MM.1S (cell line): ENCODE measurements at regions not wholly inside any gene's neighbourhood (a gene's known extent, or its start where the extent isn't known, plus 50 kb on each side); places are given as distances from the start of the nearest gene placed in this dataset.

Experiments
- DNase-seq: peaks from one replicate; pipeline ENCODE4 v3.0.0-alpha.2; 2015
- H2AFZ ChIP-seq: fragments of 300-600 bp; sonication (generic); 2 replicates; pipeline ENCODE4 v1.6.0; 2016; ENCODE audit warnings: antibody characterized with exemption, low read length
- H3F3A ChIP-seq: fragments of 300-600 bp; sonication (generic); 2 replicates; pipeline ENCODE4 v1.6.1; 2016; ENCODE audit warnings: mild to moderate bottlenecking, antibody characterized with exemption, low read length, moderate library complexity, mixed read lengths; ENCODE audit not compliant: insufficient read depth
- H3K27ac ChIP-seq: fragments of 300-600 bp; sonication (generic); 2 replicates; pipeline ENCODE4 v1.5.1; 2016; ENCODE audit warnings: mild to moderate bottlenecking, low read length
- H3K27me3 ChIP-seq: fragments of 300-600 bp; sonication (generic); replicated peaks from 2 replicates; pipeline ENCODE4 v1.6.0; 2016; ENCODE audit warnings: low read length; ENCODE audit not compliant: insufficient read depth
- H3K36me3 ChIP-seq: fragments of 300-600 bp; sonication (generic); replicated peaks from 2 replicates; pipeline ENCODE4 v1.6.1; 2016; ENCODE audit warnings: mild to moderate bottlenecking, low read length, mixed read lengths; ENCODE audit not compliant: insufficient read depth
- H3K4me1 ChIP-seq: fragments of 300-600 bp; sonication (generic); 2 replicates; pipeline ENCODE4 v1.6.1; 2016; ENCODE audit warnings: low read length, mixed read lengths
- H3K4me2 ChIP-seq: fragments of 300-600 bp; sonication (generic); 2 replicates; pipeline ENCODE4 v1.6.0; 2016; ENCODE audit warnings: low read depth, low read length
- H3K4me3 ChIP-seq: fragments of 300-600 bp; sonication (generic); 2 replicates; pipeline ENCODE4 v1.5.1; 2016; ENCODE audit warnings: low read length, mixed read lengths
- H3K79me2 ChIP-seq: fragments of 300-600 bp; sonication (generic); 2 replicates; pipeline ENCODE4 v1.6.1; 2016; ENCODE audit warnings: mixed run types, low read length, mixed read lengths
- H3K9ac ChIP-seq: fragments of 300-600 bp; sonication (generic); 2 replicates; pipeline ENCODE4 v1.6.1; 2016; ENCODE audit warnings: low read length, mixed read lengths
- H3K9me2 ChIP-seq: fragments of 300-600 bp; sonication (generic); replicated peaks from 2 replicates; pipeline ENCODE4 v1.6.1; 2016; ENCODE audit warnings: mild to moderate bottlenecking, low read length, mixed read lengths; ENCODE audit not compliant: insufficient read depth
- H3K9me3 ChIP-seq: fragments of 300-600 bp; sonication (generic); replicated peaks from 2 replicates; pipeline ENCODE4 v1.6.1; 2016; ENCODE audit warnings: mild to moderate bottlenecking, low read length, mixed read lengths; ENCODE audit not compliant: insufficient read depth
- H4K20me1 ChIP-seq: fragments of 300-600 bp; sonication (generic); 2 replicates; pipeline ENCODE4 v1.6.1; 2016; ENCODE audit warnings: mild to moderate bottlenecking, low read length, moderate library complexity, mixed read lengths; ENCODE audit not compliant: insufficient read depth
- CTCF ChIP-seq: fragments of 300-600 bp; sonication (generic); IDR thresholded peaks from 2 replicates; pipeline ENCODE4 v1.5.1; 2016; ENCODE audit warnings: antibody characterized with exemption, low read length, mixed read lengths
- EZH2 ChIP-seq: fragments of 300-600 bp; sonication (generic); optimal IDR thresholded peaks from 2 replicates; pipeline ENCODE3; 2017; ENCODE audit warnings: low read depth, mild to moderate bottlenecking, antibody characterized with exemption, low read length, mixed read lengths
- EZH2phosphoT487 ChIP-seq: fragments of 300-600 bp; sonication (generic); IDR thresholded peaks from 2 replicates; pipeline ENCODE4 v1.6.1; 2018; ENCODE audit warnings: antibody characterized with exemption, low read length

DNA sequence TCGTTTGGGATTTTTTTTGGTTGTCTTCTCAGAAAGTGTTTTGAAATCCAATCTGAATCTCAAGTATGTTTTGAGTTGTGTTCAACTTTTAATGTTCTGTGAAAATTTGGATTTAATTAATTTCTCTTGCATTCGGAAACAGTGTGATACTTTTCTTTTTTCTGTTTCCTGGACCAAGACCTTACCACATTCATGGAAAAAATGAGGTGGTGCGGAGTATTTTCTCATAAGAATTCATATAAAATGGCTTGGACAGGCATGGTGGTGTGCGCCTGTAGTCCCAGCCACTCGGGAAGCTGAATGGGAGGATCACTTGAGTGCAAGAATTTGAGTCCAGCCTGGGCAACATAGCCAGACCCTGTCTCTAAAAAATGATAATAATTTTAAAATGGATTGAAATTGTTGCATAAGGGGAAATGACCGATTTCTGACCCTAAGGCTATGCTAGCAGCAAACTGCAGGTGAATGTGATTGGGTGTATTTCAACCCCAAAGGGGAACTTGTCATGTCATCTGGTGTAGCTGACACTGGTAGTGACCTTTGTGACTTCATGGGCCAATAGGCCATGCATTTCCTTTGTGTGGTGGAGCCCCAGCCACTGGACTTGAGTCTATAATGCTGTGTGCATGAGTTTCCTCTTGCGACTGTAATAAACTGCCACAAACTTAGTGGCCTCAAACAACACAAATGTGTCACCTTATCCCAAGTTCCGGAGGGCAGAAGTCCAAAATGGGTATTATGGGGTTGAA is 123.5 kb upstream of the RFLNA start:
- H3K27me3 ChIP-seq: no peaks in the 10 kb centered on the region
- no peaks in the 10 kb centered on the region for H4K20me1 ChIP-seq
- no peaks in the 10 kb centered on the region for H3F3A ChIP-seq
- no peak overlapping the region for H3K4me3 ChIP-seq
- no peaks in the 10 kb centered on the region for H3K9me3 ChIP-seq
- H3K27ac ChIP-seq: no peak overlapping the region
- H3K9me2 ChIP-seq: no peaks in the 10 kb centered on the region
- no peaks in the 10 kb centered on the region for H3K4me1 ChIP-seq
- H3K9ac ChIP-seq: no peak overlapping the region
- H3K79me2 ChIP-seq: no peaks in the 10 kb centered on the region
- H3K4me2 ChIP-seq: no peak overlapping the region
- no peak for DNase-seq
- H2AFZ ChIP-seq: no peak overlapping the region
- no peaks in the 10 kb centered on the region for H3K36me3 ChIP-seq
- TF ChIP-seq EZH2phosphoT487: no peak
- TF ChIP-seq CTCF: no peak
- TF ChIP-seq EZH2: no peak

DNA sequence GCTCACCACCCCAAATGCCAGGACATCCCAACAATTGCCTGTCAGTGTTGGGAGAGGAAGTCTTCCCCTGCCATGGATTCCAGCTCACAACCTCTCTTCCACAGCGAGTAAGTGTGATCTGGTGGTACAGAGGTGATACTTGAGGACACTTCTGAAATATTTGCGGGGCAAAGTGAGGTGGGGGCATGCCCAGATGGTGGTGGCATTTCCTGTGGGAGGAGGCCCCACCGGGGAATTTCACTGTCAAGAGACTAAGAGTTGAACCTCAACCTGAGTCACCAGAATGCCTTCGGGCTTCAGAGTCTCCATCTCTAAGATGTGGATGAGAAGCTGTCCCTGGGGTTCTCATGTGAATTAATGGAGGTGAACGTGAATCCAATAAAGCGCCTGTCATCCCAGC is 122.3 kb upstream of the RFLNA start:
- DNase-seq: no peak
- Histone ChIP-seq H3K9me3 (no peaks in the 10 kb centered on the region), H3K9ac (no peak overlapping the region), H3K4me3 (no peak overlapping the region), H4K20me1 (no peaks in the 10 kb centered on the region), H3K9me2 (no peaks in the 10 kb centered on the region), H3K27me3 (no peaks in the 10 kb centered on the region), H3F3A (no peaks in the 10 kb centered on the region), H2AFZ (no peak overlapping the region), H3K36me3 (no peaks in the 10 kb centered on the region), H3K4me2 (no peak overlapping the region), H3K27ac (no peak overlapping the region), H3K79me2 (no peaks in the 10 kb centered on the region), H3K4me1 (no peaks in the 10 kb centered on the region)
- no peak for TF ChIP-seq EZH2phosphoT487
- no peak for TF ChIP-seq CTCF
- no peak for TF ChIP-seq EZH2

- no peaks in the 10 kb centered on the region for H3K4me1 ChIP-seq
- TF ChIP-seq EZH2: no peak
- TF ChIP-seq EZH2phosphoT487: no peak
- no peak for TF ChIP-seq CTCF
- no peak overlapping the region for H3K4me2 ChIP-seq
- no peak for DNase-seq
- H3K9ac ChIP-seq: no peak overlapping the region
- H3F3A ChIP-seq: no peaks in the 10 kb centered on the region
- H3K9me2 ChIP-seq: no peaks in the 10 kb centered on the region
- H4K20me1 ChIP-seq: no peaks in the 10 kb centered on the region
- H3K79me2 ChIP-seq: no peaks in the 10 kb centered on the region
- H3K4me3 ChIP-seq: no peak overlapping the region
- no peaks in the 10 kb centered on the region for H3K27me3 ChIP-seq
- no peak overlapping the region for H3K27ac ChIP-seq
- H3K9me3 ChIP-seq: no peaks in the 10 kb centered on the region
- H3K36me3 ChIP-seq: no peaks in the 10 kb centered on the region
- H2AFZ ChIP-seq: no peak overlapping the region
These were observed 121.2 kb upstream of the RFLNA start for GRCh38 chr12:124173692-124174091.
